ENCODE measurements at regions not wholly inside any gene's neighbourhood (a gene's known extent, or its start where the extent isn't known, plus 50 kb on each side); places are given as distances from the start of the nearest gene placed in this dataset.

GRCh38 chr12:98402671-98403070, 112.7 kb upstream of the TMPO start:
- TF ChIP-seq CTCF (IDR thresholded peaks at IDR 0.05; ENCODE audit: insufficient read depth, low read length, poor library complexity, severe bottlenecking): no peak
- no peak for TF ChIP-seq EZH2phosphoT487 (conservative IDR thresholded peaks at IDR 0.05; ENCODE audit: low read length)
